H1 (cell line): ENCODE measurements at regions not wholly inside any gene's neighbourhood (a gene's known extent, or its start where the extent isn't known, plus 50 kb on each side); places are given as distances from the start of the nearest gene placed in this dataset.

Experiments used
- CTCF ChIA-PET: fragments of 300-600 bp; sonication (Branson Sonifier 250); formaldehyde crosslinking; loops from one replicate; lab custom pipeline; 2021; ENCODE audit not compliant: partially characterized antibody; lab: Charles Lee
- POLR2A ChIA-PET: fragments of 300-600 bp; sonication (Branson Sonifier 250); formaldehyde crosslinking; loops from one replicate; lab custom pipeline; 2021; ENCODE audit warnings: inconsistent platforms; ENCODE audit not compliant: partially characterized antibody; lab: Charles Lee
- DNase-seq, 2 experiments: peaks; one replicate each; pipeline versions ENCODE4 v3.0.0 to v3.0.0-alpha.2; 2010 to 2022; ENCODE audit warnings: low spot score in 2 of 2, low read depth in 1 of 2, mixed read lengths in 1 of 2
- FAIRE-seq: peaks from 2 replicates; lab custom pipeline; 2011; peaks lifted over from hg19 to GRCh38; lab: Jason Lieb, UNC
- H2AFZ ChIP-seq: 2 replicates; pipeline ENCODE4 v1.8.1; 2012; ENCODE audit warnings: low read length, inconsistent platforms
- H2AK5ac ChIP-seq: 2 replicates; pipeline ENCODE4 v1.6.1; 2013; ENCODE audit warnings: low read depth, low read length
- H2BK120ac ChIP-seq: replicated peaks from 2 replicates; pipeline ENCODE3; 2013; ENCODE audit warnings: low read depth, low read length, inconsistent platforms
- H2BK12ac ChIP-seq: 2 replicates; pipeline ENCODE4 v1.6.1; 2013; ENCODE audit warnings: low read depth, low read length
- H2BK15ac ChIP-seq: 2 replicates; pipeline ENCODE4 v1.6.1; 2013; ENCODE audit warnings: low read length
- H2BK20ac ChIP-seq: 2 replicates; pipeline ENCODE4 v1.6.1; 2013; ENCODE audit warnings: low read length
- H2BK5ac ChIP-seq: 2 replicates; pipeline ENCODE4 v1.6.1; 2013; ENCODE audit warnings: low read depth, low read length
- H3K14ac ChIP-seq: 2 replicates; pipeline ENCODE4 v1.6.1; 2013; ENCODE audit warnings: inconsistent platforms; ENCODE audit not compliant: insufficient read length
- H3K18ac ChIP-seq: 2 replicates; pipeline ENCODE4 v1.6.1; 2013; ENCODE audit warnings: low read length; ENCODE audit errors: extremely low read depth
- H3K23ac ChIP-seq: 2 replicates; pipeline ENCODE4 v1.6.1; 2013; ENCODE audit warnings: inconsistent platforms; ENCODE audit not compliant: insufficient read length
- H3K23me2 ChIP-seq: 2 replicates; pipeline ENCODE4 v1.6.1; 2013; ENCODE audit warnings: low read depth, low read length
- H3K27ac ChIP-seq: 2 replicates; pipeline ENCODE4 v1.6.1; 2011; ENCODE audit warnings: low read depth, low read length, inconsistent platforms
- H3K27me3 ChIP-seq, 4 experiments: replicated peaks in 1 of 4; 1 replicate in 1 of 4; 2 replicates in 3 of 4; pipeline versions ENCODE4 v1.6.1 to v1.8.1; 2011 to 2013; ENCODE audit warnings: low read length in 3 of 4, mild to moderate bottlenecking in 3 of 4, inconsistent platforms in 2 of 4, mixed read lengths in 2 of 4, moderate library complexity in 1 of 4; ENCODE audit not compliant: control insufficient read depth in 3 of 4, insufficient read depth in 3 of 4; ENCODE audit errors: extremely low read depth in 1 of 4
- H3K36me3 ChIP-seq, 4 experiments: 2 replicates each; pipeline versions ENCODE4 v1.6.1 to v1.8.1; 2011 to 2013; ENCODE audit warnings: mild to moderate bottlenecking in 4 of 4, low read length in 3 of 4, moderate library complexity in 2 of 4, control low read depth in 1 of 4, inconsistent platforms in 1 of 4; ENCODE audit not compliant: insufficient read depth in 4 of 4, control insufficient read depth in 2 of 4
- H3K4ac ChIP-seq: replicated peaks from 2 replicates; pipeline ENCODE3; 2013; ENCODE audit warnings: low read length, low read depth, mixed read lengths, inconsistent platforms; ENCODE audit not compliant: insufficient read length
- H3K4me1 ChIP-seq, 4 experiments: replicated peaks in 1 of 4; 1 replicate in 1 of 4; 2 replicates in 3 of 4; pipeline versions ENCODE4 v1.6.1 to v1.8.1; 2011 to 2013; ENCODE audit warnings: low read length in 3 of 4, inconsistent platforms in 2 of 4, mixed read lengths in 1 of 4; ENCODE audit not compliant: insufficient read depth in 4 of 4, control insufficient read depth in 3 of 4
- H3K4me2 ChIP-seq, 2 experiments: 2 replicates each; pipeline versions ENCODE4 v1.6.1 to v1.8.1; 2011 to 2013; ENCODE audit warnings: low read depth in 2 of 2, low read length in 2 of 2, control low read depth in 1 of 2, inconsistent platforms in 1 of 2, mild to moderate bottlenecking in 1 of 2; ENCODE audit not compliant: insufficient read depth in 1 of 2
- H3K4me3 ChIP-seq, 4 experiments: fragments of 200-600, 300-600 bp in 1 of 4; sonication (generic), shearing (Covaris generic), sonication (Bioruptor Twin) in 1 of 4; 2 replicates each; pipeline versions ENCODE4 v1.5.1 to v1.8.1; 2011 to 2016; ENCODE audit warnings: low read length in 4 of 4, low read depth in 3 of 4, control low read depth in 2 of 4, inconsistent platforms in 2 of 4, mild to moderate bottlenecking in 2 of 4, mixed read lengths in 1 of 4, moderate library complexity in 1 of 4; ENCODE audit not compliant: insufficient read depth in 2 of 4; ENCODE audit errors: extremely low read depth in 1 of 4
- H3K56ac ChIP-seq: replicated peaks from 2 replicates; pipeline ENCODE3; 2013; ENCODE audit warnings: low read depth, mild to moderate bottlenecking, mixed read lengths, low read length, inconsistent platforms; ENCODE audit not compliant: insufficient read length
- H3K79me1 ChIP-seq: 2 replicates; pipeline ENCODE4 v1.6.1; 2013; ENCODE audit warnings: low read depth, low read length, control low read depth
- H3K79me2 ChIP-seq, 2 experiments: 2 replicates each; pipeline versions ENCODE4 v1.6.1 to v1.8.1; 2012 to 2013; ENCODE audit warnings: low read length in 2 of 2, mild to moderate bottlenecking in 2 of 2, inconsistent platforms in 1 of 2; ENCODE audit not compliant: insufficient read depth in 2 of 2, control insufficient read depth in 1 of 2
- H3K9ac ChIP-seq, 4 experiments: replicated peaks in 1 of 4; 1 replicate in 1 of 4; 2 replicates in 3 of 4; pipeline versions ENCODE4 v1.6.1 to v1.8.1; 2011 to 2013; ENCODE audit warnings: low read depth in 3 of 4, low read length in 3 of 4, control low read depth in 2 of 4, mild to moderate bottlenecking in 2 of 4, moderate library complexity in 2 of 4, inconsistent platforms in 1 of 4; ENCODE audit errors: extremely low read depth in 1 of 4
- H3K9me3 ChIP-seq, 2 experiments: 2 replicates each; pipeline versions ENCODE4 v1.6.1 to v1.8.1; 2012 to 2013; ENCODE audit warnings: mild to moderate bottlenecking in 2 of 2, moderate library complexity in 2 of 2, control low read depth in 1 of 2, inconsistent platforms in 1 of 2, low read depth in 1 of 2, low read length in 1 of 2, mixed read lengths in 1 of 2; ENCODE audit not compliant: insufficient read depth in 2 of 2
- H4K20me1 ChIP-seq, 2 experiments: replicated peaks in 1 of 2; 2 replicates each; pipeline versions ENCODE3 to v1.8.1; 2011 to 2013; ENCODE audit warnings: inconsistent platforms in 2 of 2, low read length in 2 of 2, mild to moderate bottlenecking in 1 of 2; ENCODE audit not compliant: insufficient read depth in 2 of 2, control insufficient read depth in 1 of 2
- H4K5ac ChIP-seq: 2 replicates; pipeline ENCODE4 v1.6.1; 2013; ENCODE audit warnings: low read length, low read depth, mixed read lengths, inconsistent platforms; ENCODE audit not compliant: insufficient read length
- H4K8ac ChIP-seq: 2 replicates; pipeline ENCODE4 v1.8.0; 2013; ENCODE audit warnings: mild to moderate bottlenecking, moderate library complexity, low read length, inconsistent platforms; ENCODE audit not compliant: insufficient read depth; ENCODE audit errors: extremely low read depth
- H4K91ac ChIP-seq: replicated peaks from 2 replicates; pipeline ENCODE3; 2013; ENCODE audit warnings: low read length, mixed read lengths, inconsistent platforms; ENCODE audit not compliant: insufficient read length
- CBX8 ChIP-seq: fragments of 300-800, 300-1000 bp; sonication (generic); IDR thresholded peaks from 2 replicates; pipeline ENCODE4 v1.7.1; 2016; ENCODE audit warnings: low read depth, low read length, borderline replicate concordance
- CREB1 ChIP-seq: IDR thresholded peaks from 2 replicates; pipeline ENCODE4 v1.6.1; 2012; ENCODE audit warnings: inconsistent platforms
- EGR1 ChIP-seq: IDR thresholded peaks from 2 replicates; pipeline ENCODE4 v1.6.1; 2011; ENCODE audit warnings: low read depth, low read length, borderline replicate concordance
- GTF2F1 ChIP-seq: IDR thresholded peaks from 2 replicates; pipeline ENCODE4 v1.6.1; 2012; ENCODE audit warnings: low read depth, low read length, improper control_type of control experiment, borderline replicate concordance
- HDAC2 ChIP-seq, 2 experiments: fragments of 300-600 bp in 1 of 2; sonication (generic) in 1 of 2; IDR thresholded peaks; 2 replicates each; pipeline ENCODE4 v1.6.1; 2011 to 2012; ENCODE audit warnings: low read depth in 2 of 2, low read length in 2 of 2, mild to moderate bottlenecking in 2 of 2, moderate library complexity in 2 of 2, borderline replicate concordance in 1 of 2, inconsistent platforms in 1 of 2
- HDAC6 ChIP-seq: IDR thresholded peaks from one replicate; pipeline ENCODE4 v1.7.1; 2012; ENCODE audit warnings: low read depth, mild to moderate bottlenecking, inconsistent platforms, low read length, moderate library complexity
- KDM1A ChIP-seq: fragments of 200-600, 300-600 bp; sonication (generic); IDR thresholded peaks from 2 replicates; pipeline ENCODE4 v1.7.1; 2016; ENCODE audit warnings: mild to moderate bottlenecking, low read length, borderline replicate concordance
- KDM4A ChIP-seq: IDR thresholded peaks from one replicate; pipeline ENCODE4 v1.7.1; 2012; ENCODE audit warnings: low read depth, mild to moderate bottlenecking, moderate library complexity, low read length, inconsistent platforms; ENCODE audit not compliant: severe bottlenecking
- POLR2A ChIP-seq, 2 experiments: IDR thresholded peaks; 1 replicate in 1 of 2; 2 replicates in 1 of 2; pipeline ENCODE4 v1.6.1; 2011; ENCODE audit warnings: low read depth in 2 of 2, low read length in 2 of 2, mild to moderate bottlenecking in 2 of 2; ENCODE audit errors: control extremely low read depth in 1 of 2
- SAP30 ChIP-seq: fragments of 300-600 bp; sonication (generic); IDR thresholded peaks from 2 replicates; pipeline ENCODE4 v1.7.1; 2012; ENCODE audit warnings: low read length, moderate library complexity, mild to moderate bottlenecking, inconsistent platforms; ENCODE audit not compliant: insufficient read depth, insufficient replicate concordance
- SIN3A ChIP-seq, 2 experiments: IDR thresholded peaks in 1 of 2; conservative IDR thresholded peaks in 1 of 2; 2 replicates each; pipeline ENCODE4 v1.6.1; 2011 to 2012; ENCODE audit warnings: low read length in 2 of 2, improper control_type of control experiment in 1 of 2, low read depth in 1 of 2, mild to moderate bottlenecking in 1 of 2
- SIRT6 ChIP-seq: IDR thresholded peaks from one replicate; pipeline ENCODE4 v1.7.1; 2012; ENCODE audit warnings: low read length, inconsistent platforms
- SP4 ChIP-seq: IDR thresholded peaks from 2 replicates; pipeline ENCODE4 v1.6.1; 2012; ENCODE audit warnings: low read length, inconsistent platforms
- SUZ12 ChIP-seq: fragments of 200-600 bp; sonication (generic); IDR thresholded peaks from 2 replicates; pipeline ENCODE4 v1.6.1; 2012; ENCODE audit warnings: mild to moderate bottlenecking, inconsistent platforms, low read length, moderate library complexity, mixed read lengths
- TAF7 ChIP-seq: optimal IDR thresholded peaks from 2 replicates; pipeline ENCODE3; 2011; ENCODE audit warnings: low read depth, mild to moderate bottlenecking, inconsistent platforms, low read length, moderate library complexity, borderline replicate concordance
- TBP ChIP-seq: IDR thresholded peaks from 2 replicates; pipeline ENCODE4 v1.6.1; 2011; ENCODE audit warnings: low read depth, low read length, improper control_type of control experiment
- WGBS, 2 experiments: shearing (Covaris generic) in 1 of 2; methylation state at CpG; one replicate each; pipeline versions ENCODE4 v1.1.6 to v1.1.7; 2013 to 2015; ENCODE audit warnings: low lambda C conversion rate in 2 of 2, mixed read lengths in 2 of 2, inconsistent platforms in 1 of 2, low coverage in 1 of 2, missing lambda C conversion rate in 1 of 2; ENCODE audit not compliant: insufficient replicate concordance in 2 of 2, insufficient coverage in 1 of 2, insufficient read length in 1 of 2; ENCODE audit errors: extremely low coverage in 1 of 2, missing lambda C conversion rate in 1 of 2; 5-methylcytosine and 5-hydroxymethylcytosine counted together

- DNase-seq (no peak), FAIRE-seq (no peak)
- H3K23me2 ChIP-seq = no peaks in the 10 kb centered on the region
- H2BK15ac ChIP-seq = no peak overlapping the region
- H3K79me2 ChIP-seq = no peaks in the 10 kb centered on the region
- no peaks in the 10 kb centered on the region for H4K20me1 ChIP-seq
- H2BK5ac ChIP-seq = no peak overlapping the region
- no peaks in the 10 kb centered on the region for H3K4me1 ChIP-seq
- no peak overlapping the region for H3K14ac ChIP-seq
- no peaks in the 10 kb centered on the region for H3K27me3 ChIP-seq
- H4K91ac ChIP-seq = no peak overlapping the region
- no peak overlapping the region for H3K18ac ChIP-seq
- no peak overlapping the region for H3K4me3 ChIP-seq
- H3K56ac ChIP-seq = no peak overlapping the region
- H3K4me2 ChIP-seq = no peak overlapping the region
- no peak overlapping the region for H3K4ac ChIP-seq
- ChIA-PET CTCF (no interaction called here), POLR2A (no interaction called here)
- no peak overlapping the region for H4K8ac ChIP-seq
- H3K79me1 ChIP-seq = no peaks in the 10 kb centered on the region
- no peaks in the 10 kb centered on the region for H3K9me3 ChIP-seq
- no peak overlapping the region for H2AFZ ChIP-seq
- no peak overlapping the region for H4K5ac ChIP-seq
- H2AK5ac ChIP-seq = no peak overlapping the region
- H2BK120ac ChIP-seq = no peak overlapping the region
- H3K23ac ChIP-seq = no peak overlapping the region
- no peaks in the 10 kb centered on the region for H3K36me3 ChIP-seq
- H3K9ac ChIP-seq = no peak overlapping the region
- H2BK12ac ChIP-seq = no peak overlapping the region
- no peak overlapping the region for H2BK20ac ChIP-seq
- WGBS, 2 experiments = 6% methylated on average over 1 of the region's 1 CpG; no CpG with 5 or more reads in 1 of the 2 experiments
- no peak overlapping the region for H3K27ac ChIP-seq
- TF ChIP-seq TBP = no peak
- TF ChIP-seq GTF2F1 = no peak
- no peak for TF ChIP-seq SIRT6
- TF ChIP-seq CBX8 = no peak
- no peak for TF ChIP-seq SAP30
- no peak for TF ChIP-seq KDM4A
- no peak for TF ChIP-seq EGR1
- no peak for TF ChIP-seq SP4
- TF ChIP-seq SUZ12 = no peak
- no peak for TF ChIP-seq HDAC6
- no peak for TF ChIP-seq SIN3A (conservative IDR thresholded peaks at IDR 0.05 in 1 of 2, IDR thresholded peaks at IDR 0.05 in 1 of 2; ENCODE audit: low read depth in 1 of 2, low read length in 2 of 2)
- no peak for TF ChIP-seq KDM1A
- TF ChIP-seq HDAC2 (IDR thresholded peaks at IDR 0.05; ENCODE audit: borderline replicate concordance in 1 of 2, low read depth in 2 of 2, low read length in 2 of 2) = no peak
- no peak for TF ChIP-seq CREB1
- TF ChIP-seq POLR2A (IDR thresholded peaks at IDR 0.05; ENCODE audit: control extremely low read depth in 1 of 2, low read depth in 2 of 2, low read length in 2 of 2) = no peak
- TF ChIP-seq TAF7 = no peak
These were observed 446.1 kb downstream of the PRELID2 start for GRCh38 chr5:145389047-145389446.
